ENCODE measurements at regions not wholly inside any gene's neighbourhood (a gene's known extent, or its start where the extent isn't known, plus 50 kb on each side); places are given as distances from the start of the nearest gene placed in this dataset.
A peak's percentile ranks its signal among the peaks of the same experiment; 100 is the strongest.

DNA sequence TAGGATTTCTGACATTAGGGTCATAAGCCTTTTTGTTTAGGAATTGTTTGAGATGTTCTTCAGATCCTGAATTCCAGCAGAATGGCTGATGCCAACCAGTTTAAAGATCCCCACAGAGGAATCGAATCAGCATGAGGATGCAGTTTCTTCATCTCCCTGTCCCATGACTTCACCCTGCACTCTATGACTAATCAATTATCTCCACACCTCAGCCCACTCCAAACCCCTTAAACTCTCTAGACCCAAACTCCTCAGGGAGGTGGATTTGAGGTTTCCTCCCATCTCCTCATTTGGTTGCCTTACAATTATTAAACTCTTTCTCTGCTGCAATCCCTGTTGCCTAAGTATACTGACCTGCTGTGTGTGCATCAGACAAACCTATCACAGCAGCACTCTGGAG lies 86.5 kb upstream of the CRY1 start:
- Histone ChIP-seq H3K4me3 (replicated peaks in 1 of 4; ENCODE audit: control extremely low read depth in 1 of 4, insufficient read depth in 1 of 4, low read depth in 3 of 4, low read length in 4 of 4) (no peak overlapping the region), H2AFZ (ENCODE audit: low read length) (no peak overlapping the region), H3K27ac (ENCODE audit: insufficient read depth, low read length) (no peak overlapping the region), H3K27me3 (ENCODE audit: control insufficient read depth, insufficient read depth, low read length) (peaks cover 3% of the 10 kb centered on the region), H3K4me2 (ENCODE audit: extremely low read depth, insufficient read depth, low read length) (no peak overlapping the region), H4K20me1 (ENCODE audit: control insufficient read depth, extremely low read depth, insufficient read depth, low read length) (no peaks in the 10 kb centered on the region), H3K36me3 (ENCODE audit: control insufficient read depth, insufficient read depth, low read length) (no peaks in the 10 kb centered on the region), H3K9me3 (ENCODE audit: control insufficient read depth, insufficient read depth, low read depth, low read length) (no peaks in the 10 kb centered on the region), H3K79me2 (ENCODE audit: control insufficient read depth, insufficient read depth, low read length) (no peaks in the 10 kb centered on the region), H3K9ac (ENCODE audit: insufficient read depth, low read length) (no peak overlapping the region), H3K4me1 (ENCODE audit: control insufficient read depth, extremely low read depth, insufficient read depth, low read length) (no peaks in the 10 kb centered on the region)
- peak in 1 of 2 donors; percentile 6 for DNase-seq (ENCODE audit: low read depth in 2 of 2)
- TF ChIP-seq EZH2 (IDR thresholded peaks at IDR 0.05; ENCODE audit: low read length, missing control alignments), result no peak
- TF ChIP-seq, protein P1, sequence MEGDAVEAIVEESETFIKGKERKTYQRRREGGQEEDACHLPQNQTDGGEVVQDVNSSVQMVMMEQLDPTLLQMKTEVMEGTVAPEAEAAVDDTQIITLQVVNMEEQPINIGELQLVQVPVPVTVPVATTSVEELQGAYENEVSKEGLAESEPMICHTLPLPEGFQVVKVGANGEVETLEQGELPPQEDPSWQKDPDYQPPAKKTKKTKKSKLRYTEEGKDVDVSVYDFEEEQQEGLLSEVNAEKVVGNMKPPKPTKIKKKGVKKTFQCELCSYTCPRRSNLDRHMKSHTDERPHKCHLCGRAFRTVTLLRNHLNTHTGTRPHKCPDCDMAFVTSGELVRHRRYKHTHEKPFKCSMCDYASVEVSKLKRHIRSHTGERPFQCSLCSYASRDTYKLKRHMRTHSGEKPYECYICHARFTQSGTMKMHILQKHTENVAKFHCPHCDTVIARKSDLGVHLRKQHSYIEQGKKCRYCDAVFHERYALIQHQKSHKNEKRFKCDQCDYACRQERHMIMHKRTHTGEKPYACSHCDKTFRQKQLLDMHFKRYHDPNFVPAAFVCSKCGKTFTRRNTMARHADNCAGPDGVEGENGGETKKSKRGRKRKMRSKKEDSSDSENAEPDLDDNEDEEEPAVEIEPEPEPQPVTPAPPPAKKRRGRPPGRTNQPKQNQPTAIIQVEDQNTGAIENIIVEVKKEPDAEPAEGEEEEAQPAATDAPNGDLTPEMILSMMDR (conservative IDR thresholded peaks at IDR 0.05 in 1 of 2, IDR thresholded peaks at IDR 0.05 in 1 of 2; ENCODE audit: low read depth in 1 of 2, low read length in 2 of 2), result no peak

DNA sequence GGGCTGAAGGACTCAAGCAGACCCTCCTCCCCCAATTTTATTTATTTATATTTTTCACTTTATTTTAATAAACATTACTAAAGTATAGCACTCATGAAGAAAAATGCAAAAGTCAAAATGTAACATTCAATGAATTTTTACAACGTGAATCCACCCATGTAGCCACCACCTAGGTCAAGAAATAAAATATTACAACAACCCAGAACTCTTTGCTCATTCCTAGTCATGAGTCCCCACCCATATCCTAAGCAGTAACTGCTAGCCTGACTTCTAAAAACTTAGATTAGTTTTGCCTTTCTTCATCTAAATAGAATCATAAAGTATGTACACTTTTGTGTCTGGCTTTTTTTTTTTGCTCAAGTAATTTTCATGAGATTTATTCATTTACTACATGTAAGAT lies 86.9 kb upstream of the CRY1 start:
- no peak overlapping the region for H3K4me3 ChIP-seq (replicated peaks in 1 of 4; ENCODE audit: control extremely low read depth in 1 of 4, insufficient read depth in 1 of 4, low read depth in 3 of 4, low read length in 4 of 4)
- H3K27ac ChIP-seq (ENCODE audit: insufficient read depth, low read length), result no peak overlapping the region
- H3K9ac ChIP-seq (ENCODE audit: insufficient read depth, low read length), result no peak overlapping the region
- no peak overlapping the region for H2AFZ ChIP-seq (ENCODE audit: low read length)
- H3K27me3 ChIP-seq (ENCODE audit: control insufficient read depth, insufficient read depth, low read length), result peaks cover 3% of the 10 kb centered on the region
- H4K20me1 ChIP-seq (ENCODE audit: control insufficient read depth, extremely low read depth, insufficient read depth, low read length), result no peaks in the 10 kb centered on the region
- TF ChIP-seq, protein P1 (conservative IDR thresholded peaks at IDR 0.05 in 1 of 2, IDR thresholded peaks at IDR 0.05 in 1 of 2; ENCODE audit: low read depth in 1 of 2, low read length in 2 of 2), result no peak
- no peak for TF ChIP-seq EZH2 (IDR thresholded peaks at IDR 0.05; ENCODE audit: low read length, missing control alignments)
- no peaks in the 10 kb centered on the region for H3K4me1 ChIP-seq (ENCODE audit: control insufficient read depth, extremely low read depth, insufficient read depth, low read length)
- H3K4me2 ChIP-seq (ENCODE audit: extremely low read depth, insufficient read depth, low read length), result no peak overlapping the region
- H3K36me3 ChIP-seq (ENCODE audit: control insufficient read depth, insufficient read depth, low read length), result no peaks in the 10 kb centered on the region
- DNase-seq (ENCODE audit: low read depth in 2 of 2), result no peak
- H3K79me2 ChIP-seq (ENCODE audit: control insufficient read depth, insufficient read depth, low read length), result no peaks in the 10 kb centered on the region
- no peaks in the 10 kb centered on the region for H3K9me3 ChIP-seq (ENCODE audit: control insufficient read depth, insufficient read depth, low read depth, low read length)

DNA sequence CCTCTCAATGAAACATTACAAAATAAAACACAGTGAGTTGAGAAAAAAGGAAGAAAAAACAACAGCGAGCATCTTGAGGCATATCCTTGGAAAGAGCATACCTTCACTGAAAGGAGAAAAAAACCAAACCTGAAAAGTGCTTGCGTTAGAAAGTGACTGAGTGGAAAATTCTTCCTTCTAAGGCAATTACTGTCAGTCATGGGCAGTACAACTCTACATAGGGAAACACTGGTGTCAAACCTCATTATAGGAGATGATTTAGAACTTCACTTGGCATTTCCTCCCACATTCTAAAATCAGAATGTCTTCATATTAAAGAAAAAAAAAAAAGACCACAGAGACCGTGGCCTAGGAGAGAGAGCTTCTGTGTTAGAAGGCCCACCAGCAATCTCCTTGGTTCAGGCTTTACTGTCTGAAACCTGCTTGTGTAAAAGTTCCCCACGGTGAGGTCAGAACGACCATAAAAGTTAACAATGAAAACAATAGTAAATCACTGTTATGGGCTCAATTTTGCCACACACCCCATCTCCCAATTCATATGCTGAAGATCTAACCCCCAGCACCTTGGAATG lies 91.1 kb upstream of the CRY1 start:
- Histone ChIP-seq H4K20me1 (ENCODE audit: control insufficient read depth, extremely low read depth, insufficient read depth, low read length) (no peaks in the 10 kb centered on the region), H3K4me2 (ENCODE audit: extremely low read depth, insufficient read depth, low read length) (no peak overlapping the region), H3K9me3 (ENCODE audit: control insufficient read depth, insufficient read depth, low read depth, low read length) (no peaks in the 10 kb centered on the region), H3K27me3 (ENCODE audit: control insufficient read depth, insufficient read depth, low read length) (peaks cover 3% of the 10 kb centered on the region), H3K79me2 (ENCODE audit: control insufficient read depth, insufficient read depth, low read length) (no peaks in the 10 kb centered on the region), H3K36me3 (ENCODE audit: control insufficient read depth, insufficient read depth, low read length) (no peaks in the 10 kb centered on the region), H3K4me3 (replicated peaks in 1 of 4; ENCODE audit: control extremely low read depth in 1 of 4, insufficient read depth in 1 of 4, low read depth in 3 of 4, low read length in 4 of 4) (no peak overlapping the region), H2AFZ (ENCODE audit: low read length) (no peak overlapping the region), H3K4me1 (ENCODE audit: control insufficient read depth, extremely low read depth, insufficient read depth, low read length) (no peaks in the 10 kb centered on the region), H3K27ac (ENCODE audit: insufficient read depth, low read length) (no peak overlapping the region), H3K9ac (ENCODE audit: insufficient read depth, low read length) (no peak overlapping the region)
- no peak for DNase-seq (ENCODE audit: low read depth in 2 of 2)
- TF ChIP-seq, protein P1 (conservative IDR thresholded peaks at IDR 0.05 in 1 of 2, IDR thresholded peaks at IDR 0.05 in 1 of 2; ENCODE audit: low read depth in 1 of 2, low read length in 2 of 2), result no peak
- TF ChIP-seq EZH2 (IDR thresholded peaks at IDR 0.05; ENCODE audit: low read length, missing control alignments), result no peak

All from fibroblast of lung (primary cell).